ENCODE measurements at regions not wholly inside any gene's neighbourhood (a gene's known extent, or its start where the extent isn't known, plus 50 kb on each side); places are given as distances from the start of the nearest gene placed in this dataset.

- TF ChIP-seq CTCF (IDR thresholded peaks at IDR 0.05; ENCODE audit: insufficient read depth, low read length, poor library complexity, severe bottlenecking) = no peak
- TF ChIP-seq EZH2phosphoT487 (conservative IDR thresholded peaks at IDR 0.05; ENCODE audit: low read length) = no peak
These were observed 337.9 kb downstream of the WDR11 start for GRCh38 chr10:121189066-121189465.
